ENCODE measurements at regions not wholly inside any gene's neighbourhood (a gene's known extent, or its start where the extent isn't known, plus 50 kb on each side); places are given as distances from the start of the nearest gene placed in this dataset.

DNA sequence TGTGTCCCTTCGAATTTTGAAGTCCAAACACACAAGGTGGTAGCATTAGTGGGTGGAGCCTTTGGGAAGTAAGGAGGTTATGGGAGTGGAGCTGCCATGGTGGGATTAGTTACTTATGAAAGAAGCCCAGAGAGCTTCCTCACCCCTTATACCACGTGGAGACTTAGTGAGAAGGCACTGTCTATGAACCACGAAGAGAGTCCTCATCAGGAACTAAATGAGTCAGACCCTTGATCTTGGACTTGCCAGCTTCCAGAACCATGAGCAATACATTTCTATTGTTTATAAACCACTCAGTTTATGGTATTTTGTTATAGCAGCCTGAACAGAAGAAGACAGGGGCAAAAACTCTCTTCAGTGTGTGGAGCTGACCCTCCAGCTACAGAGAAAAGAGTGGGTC, 259.3 kb upstream of the AJAP1 start:
- no peak for DNase-seq
- no peaks in the 10 kb centered on the region for H3K36me3 ChIP-seq (replicated peaks; ENCODE audit: control insufficient read depth, insufficient read depth, low read length)
- H3K27me3 ChIP-seq (ENCODE audit: control insufficient read depth, insufficient read depth, low read length), result no peaks in the 10 kb centered on the region; the same call in 1 of the 2 replicates
- H3K4me3 ChIP-seq (ENCODE audit: insufficient read depth, low read depth, low read length), result no peak overlapping the region

DNA sequence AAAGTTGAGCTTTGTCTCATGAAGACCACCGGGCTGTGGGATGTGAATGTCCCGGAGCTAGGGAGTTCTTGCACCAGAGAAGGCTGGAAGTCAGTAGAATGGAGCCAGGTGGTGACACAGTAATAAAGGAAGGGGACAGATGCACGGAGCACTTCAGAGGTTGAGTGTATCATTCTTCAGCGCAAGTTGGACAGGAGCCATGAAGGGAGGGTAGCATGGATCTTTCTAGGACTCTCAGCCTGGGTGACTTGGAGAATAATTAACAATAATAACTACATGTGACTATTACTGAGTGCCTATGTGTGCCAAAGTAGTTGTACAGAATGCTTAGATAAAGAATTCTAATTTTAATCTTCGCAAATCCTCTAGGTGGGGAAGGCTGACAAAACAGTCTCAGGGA, 258.7 kb upstream of the AJAP1 start:
- DNase-seq, result no peak
- no peaks in the 10 kb centered on the region; the same call in 1 of the 2 replicates for H3K27me3 ChIP-seq (ENCODE audit: control insufficient read depth, insufficient read depth, low read length)
- H3K4me3 ChIP-seq (ENCODE audit: insufficient read depth, low read depth, low read length), result no peak overlapping the region
- no peaks in the 10 kb centered on the region for H3K36me3 ChIP-seq (replicated peaks; ENCODE audit: control insufficient read depth, insufficient read depth, low read length)

DNA sequence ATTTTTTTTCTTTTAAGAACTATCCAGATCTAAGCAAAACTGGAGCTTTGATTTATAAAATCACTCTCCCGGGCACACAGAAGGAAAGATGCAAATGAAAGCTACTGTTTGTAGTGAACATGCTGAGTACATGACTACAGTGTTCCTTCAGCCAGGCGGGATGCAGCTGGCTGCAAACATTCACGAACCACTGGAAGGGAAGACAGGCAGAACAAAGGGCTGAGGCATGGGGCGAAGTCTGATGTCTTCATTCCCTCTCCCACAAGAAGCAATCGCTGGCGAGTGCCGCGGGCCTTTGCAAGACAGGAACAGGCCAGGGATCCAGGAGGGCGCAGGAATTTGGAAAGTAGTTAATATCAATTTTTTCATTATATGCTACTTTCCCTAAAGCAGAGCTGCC, 257.9 kb upstream of the AJAP1 start:
- Histone ChIP-seq H3K4me3 (ENCODE audit: insufficient read depth, low read depth, low read length) (no peak overlapping the region), H3K27me3 (ENCODE audit: control insufficient read depth, insufficient read depth, low read length) (no peaks in the 10 kb centered on the region; the same call in 1 of the 2 replicates), H3K36me3 (replicated peaks; ENCODE audit: control insufficient read depth, insufficient read depth, low read length) (no peaks in the 10 kb centered on the region)
- peak; percentile 62 for DNase-seq

DNA sequence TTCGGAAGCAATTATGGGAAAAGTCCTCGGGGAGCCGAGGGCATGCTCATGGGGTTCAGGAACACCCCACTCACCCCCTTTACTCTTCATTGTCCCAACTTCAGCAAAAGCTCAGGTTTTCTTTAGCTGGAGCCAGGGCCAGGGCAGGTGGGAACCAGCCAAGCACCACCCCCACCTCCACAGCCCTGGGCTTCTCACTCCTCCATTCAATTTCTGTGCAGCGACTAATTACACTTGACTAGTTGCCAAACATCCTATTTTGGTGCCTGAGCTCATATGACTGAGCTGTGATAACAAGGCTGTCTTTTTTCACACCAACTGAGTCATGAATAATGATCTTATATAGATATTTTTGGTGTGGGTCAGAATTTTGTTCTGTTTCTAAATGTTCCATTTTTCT, 257.2 kb upstream of the AJAP1 start:
- no peaks in the 10 kb centered on the region for H3K36me3 ChIP-seq (replicated peaks; ENCODE audit: control insufficient read depth, insufficient read depth, low read length)
- no peak for DNase-seq
- H3K27me3 ChIP-seq (ENCODE audit: control insufficient read depth, insufficient read depth, low read length), result no peaks in the 10 kb centered on the region; the same call in 1 of the 2 replicates
- H3K4me3 ChIP-seq (ENCODE audit: insufficient read depth, low read depth, low read length), result no peak overlapping the region

DNA sequence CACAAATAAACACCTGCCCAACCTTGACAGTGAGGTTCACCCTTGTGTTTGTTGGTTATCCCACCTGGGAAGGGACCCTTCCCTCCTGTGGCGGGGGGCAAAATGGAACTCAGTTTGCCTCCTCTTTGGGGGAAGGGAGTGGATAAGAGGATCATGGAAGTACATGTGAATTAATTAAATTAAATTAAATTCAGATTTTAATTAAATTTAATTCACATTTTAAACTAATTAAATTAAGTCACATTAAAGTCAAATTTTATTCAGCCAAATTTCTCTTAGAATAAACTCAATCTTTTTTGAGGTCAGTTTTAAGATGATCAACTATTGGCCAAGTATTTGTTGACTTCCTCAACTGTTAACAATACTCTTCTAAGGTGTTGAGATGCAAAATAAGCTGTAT, 252.4 kb upstream of the AJAP1 start:
- H3K27me3 ChIP-seq (ENCODE audit: control insufficient read depth, insufficient read depth, low read length), result no peaks in the 10 kb centered on the region; the same call in 1 of the 2 replicates
- H3K36me3 ChIP-seq (replicated peaks; ENCODE audit: control insufficient read depth, insufficient read depth, low read length), result no peaks in the 10 kb centered on the region
- no peak overlapping the region for H3K4me3 ChIP-seq (ENCODE audit: insufficient read depth, low read depth, low read length)
- no peak for DNase-seq

DNA sequence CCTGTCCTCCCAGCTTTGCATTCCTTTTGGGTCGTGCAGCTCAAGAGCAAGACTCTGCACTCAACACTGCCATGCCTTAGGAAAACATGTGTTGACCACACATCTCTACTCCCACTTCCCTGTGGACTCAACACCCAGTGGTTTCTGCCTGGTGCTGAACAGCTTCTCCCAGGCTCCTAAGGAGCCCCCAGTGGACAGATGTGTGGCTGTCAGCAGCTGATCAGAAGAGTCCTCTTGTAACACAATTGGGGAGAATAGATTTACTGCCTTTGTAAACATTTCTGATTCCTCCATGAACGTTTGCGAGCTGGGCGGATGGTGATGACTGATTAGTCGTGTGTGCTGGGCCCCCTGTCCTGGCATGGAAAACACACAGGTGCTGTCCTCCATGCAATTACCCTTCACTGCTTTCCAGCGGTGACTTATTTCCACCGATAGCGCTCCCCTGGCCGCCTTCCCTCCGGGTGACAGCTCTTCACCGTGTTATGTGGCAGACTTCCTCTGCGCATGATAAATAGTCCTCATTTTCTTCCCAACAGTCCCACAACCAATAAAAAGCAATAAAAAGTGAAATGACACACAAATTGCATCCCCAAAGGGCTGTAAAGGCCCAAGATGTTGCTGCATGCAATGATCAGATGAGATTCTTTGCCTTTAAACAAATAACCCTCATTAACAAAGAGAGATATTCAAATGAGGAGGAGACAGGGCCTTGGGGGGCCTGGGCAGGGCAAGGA, 249.4 kb upstream of the AJAP1 start:
- Histone ChIP-seq H3K36me3 (replicated peaks; ENCODE audit: control insufficient read depth, insufficient read depth, low read length) (no peaks in the 10 kb centered on the region), H3K4me3 (ENCODE audit: insufficient read depth, low read depth, low read length) (no peak overlapping the region), H3K27me3 (ENCODE audit: control insufficient read depth, insufficient read depth, low read length) (no peaks in the 10 kb centered on the region)
- DNase-seq, result no peak

DNA sequence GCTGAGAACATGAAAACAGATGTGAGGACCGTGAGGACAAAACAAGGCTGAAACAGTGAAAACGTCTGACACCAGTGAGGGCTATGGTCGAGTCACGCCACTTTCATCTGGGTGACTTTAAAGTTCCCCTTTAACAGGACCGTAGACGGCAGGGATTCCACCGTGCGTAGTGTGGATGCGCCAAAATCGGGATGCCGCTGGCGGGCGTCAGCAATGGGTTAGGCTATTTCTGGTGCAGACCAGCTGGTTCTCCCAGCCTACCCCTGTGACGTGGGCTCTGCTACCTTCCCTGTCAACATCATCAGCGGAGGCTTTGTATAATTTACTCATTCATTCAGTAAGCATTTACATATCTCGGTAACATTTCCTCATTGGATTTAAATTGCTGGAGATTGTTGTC, 246.6 kb upstream of the AJAP1 start:
- Histone ChIP-seq H3K36me3 (replicated peaks; ENCODE audit: control insufficient read depth, insufficient read depth, low read length) (no peaks in the 10 kb centered on the region), H3K27me3 (ENCODE audit: control insufficient read depth, insufficient read depth, low read length) (no peaks in the 10 kb centered on the region), H3K4me3 (ENCODE audit: insufficient read depth, low read depth, low read length) (no peak overlapping the region)
- no peak for DNase-seq

DNA sequence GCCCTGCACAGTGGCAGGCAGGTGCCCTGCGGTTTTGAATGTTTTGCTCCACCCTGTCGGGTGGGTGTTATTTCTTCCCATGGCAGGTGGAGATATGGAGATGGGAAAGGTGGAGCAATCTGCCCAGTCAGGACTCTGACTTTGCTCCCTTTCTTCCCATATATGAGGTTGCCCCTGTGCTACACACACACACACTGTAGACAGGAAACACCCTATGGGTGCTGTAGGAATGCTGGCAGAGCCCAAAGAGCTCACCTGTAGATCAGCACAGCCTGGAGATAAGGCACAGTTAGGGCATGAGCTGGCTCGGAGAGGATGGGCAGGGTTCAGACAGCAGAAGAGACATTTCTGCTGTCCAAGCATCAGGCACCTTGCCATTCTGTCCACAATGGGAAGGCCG, 246.0 kb upstream of the AJAP1 start:
- Histone ChIP-seq H3K36me3 (replicated peaks; ENCODE audit: control insufficient read depth, insufficient read depth, low read length) (no peaks in the 10 kb centered on the region), H3K4me3 (ENCODE audit: insufficient read depth, low read depth, low read length) (no peak overlapping the region), H3K27me3 (ENCODE audit: control insufficient read depth, insufficient read depth, low read length) (no peaks in the 10 kb centered on the region)
- DNase-seq, result no peak

DNA sequence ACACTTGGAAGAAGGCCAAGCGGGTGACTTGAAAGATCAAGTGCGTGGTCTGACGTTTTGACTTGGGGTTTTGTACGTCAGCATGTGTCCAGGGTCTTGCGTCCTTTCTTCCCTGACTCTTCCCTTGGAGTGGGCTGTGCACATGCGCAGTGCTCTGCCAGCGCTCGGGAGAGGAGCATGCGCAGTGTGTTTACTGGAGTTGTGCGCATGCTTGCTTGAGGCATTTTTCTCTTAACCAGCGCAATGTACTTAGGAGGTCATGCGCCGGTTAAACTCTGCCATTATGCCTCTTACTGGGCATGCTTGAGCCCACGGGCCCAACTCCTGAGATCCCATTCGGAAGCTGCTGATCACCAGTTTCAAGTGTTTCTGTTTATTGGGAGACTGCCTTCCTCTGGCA, 242.5 kb upstream of the AJAP1 start:
- no peak for DNase-seq
- Histone ChIP-seq H3K36me3 (replicated peaks; ENCODE audit: control insufficient read depth, insufficient read depth, low read length) (no peaks in the 10 kb centered on the region), H3K27me3 (ENCODE audit: control insufficient read depth, insufficient read depth, low read length) (no peaks in the 10 kb centered on the region), H3K4me3 (ENCODE audit: insufficient read depth, low read depth, low read length) (no peak overlapping the region)

DNA sequence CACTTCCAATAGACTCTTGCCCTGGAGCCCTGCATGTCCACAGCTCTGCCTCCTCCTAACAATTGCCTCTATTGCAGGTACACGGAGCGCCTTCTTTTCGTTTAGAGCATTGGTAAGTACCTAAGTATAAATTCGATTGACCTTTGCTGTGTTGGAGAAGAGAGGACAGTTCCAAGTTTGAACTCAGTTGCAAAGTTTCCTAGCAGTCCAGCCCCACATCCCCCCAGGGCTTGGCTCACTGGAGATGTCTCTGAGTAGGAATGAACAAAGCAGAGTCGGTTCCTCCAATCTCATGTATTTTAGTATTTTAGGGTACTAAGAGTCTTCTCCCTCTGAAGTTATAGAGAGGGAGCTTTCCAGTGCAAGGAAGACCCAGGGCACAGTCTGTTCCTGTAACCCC, 238.9 kb upstream of the AJAP1 start:
- no peak overlapping the region for H3K4me3 ChIP-seq (ENCODE audit: insufficient read depth, low read depth, low read length)
- H3K27me3 ChIP-seq (ENCODE audit: control insufficient read depth, insufficient read depth, low read length), result no peaks in the 10 kb centered on the region
- H3K36me3 ChIP-seq (replicated peaks; ENCODE audit: control insufficient read depth, insufficient read depth, low read length), result no peaks in the 10 kb centered on the region
- DNase-seq, result no peak

DNA sequence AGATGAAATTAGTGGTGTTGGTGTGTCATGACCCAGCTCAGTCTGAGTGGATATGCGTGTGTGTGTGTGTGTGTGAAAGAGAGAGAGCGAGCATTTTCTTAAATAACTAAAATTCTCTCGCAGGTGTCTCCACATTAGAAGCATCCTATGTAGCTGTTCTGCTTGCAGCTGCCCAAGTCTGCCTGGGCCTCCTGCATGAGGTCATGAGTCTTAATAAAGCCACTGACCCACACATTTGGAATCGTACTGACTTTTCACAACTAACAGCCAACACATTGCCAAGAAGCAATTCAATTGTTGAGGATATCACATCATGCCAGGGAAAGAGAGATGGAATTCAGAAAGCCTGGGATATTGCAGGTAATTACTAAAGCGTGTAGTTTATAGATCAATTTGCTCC, 238.2 kb upstream of the AJAP1 start:
- no peak for DNase-seq
- Histone ChIP-seq H3K27me3 (ENCODE audit: control insufficient read depth, insufficient read depth, low read length) (no peaks in the 10 kb centered on the region), H3K36me3 (replicated peaks; ENCODE audit: control insufficient read depth, insufficient read depth, low read length) (no peaks in the 10 kb centered on the region), H3K4me3 (ENCODE audit: insufficient read depth, low read depth, low read length) (no peak overlapping the region)

DNA sequence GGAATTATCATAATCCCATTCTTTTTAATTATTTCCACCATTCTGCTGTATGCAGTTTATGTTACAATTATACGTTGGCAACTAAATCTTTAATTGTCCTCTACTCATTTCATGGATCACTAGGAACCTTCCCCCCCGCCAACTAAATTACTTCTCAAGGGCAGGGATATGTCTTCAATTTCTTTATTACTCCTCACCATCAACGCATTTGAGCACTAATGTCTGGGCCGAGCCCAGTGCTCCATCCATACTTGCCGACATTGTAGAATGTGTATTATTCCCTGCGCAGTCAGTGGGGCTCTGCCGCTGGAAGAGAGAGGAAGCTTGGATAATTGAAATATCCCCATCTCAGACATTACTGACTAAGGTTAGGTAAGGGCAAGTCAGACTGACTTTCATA, 236.4 kb upstream of the AJAP1 start:
- Histone ChIP-seq H3K4me3 (ENCODE audit: insufficient read depth, low read depth, low read length) (no peak overlapping the region), H3K36me3 (replicated peaks; ENCODE audit: control insufficient read depth, insufficient read depth, low read length) (no peaks in the 10 kb centered on the region), H3K27me3 (ENCODE audit: control insufficient read depth, insufficient read depth, low read length) (no peaks in the 10 kb centered on the region)
- DNase-seq, result no peak

DNA sequence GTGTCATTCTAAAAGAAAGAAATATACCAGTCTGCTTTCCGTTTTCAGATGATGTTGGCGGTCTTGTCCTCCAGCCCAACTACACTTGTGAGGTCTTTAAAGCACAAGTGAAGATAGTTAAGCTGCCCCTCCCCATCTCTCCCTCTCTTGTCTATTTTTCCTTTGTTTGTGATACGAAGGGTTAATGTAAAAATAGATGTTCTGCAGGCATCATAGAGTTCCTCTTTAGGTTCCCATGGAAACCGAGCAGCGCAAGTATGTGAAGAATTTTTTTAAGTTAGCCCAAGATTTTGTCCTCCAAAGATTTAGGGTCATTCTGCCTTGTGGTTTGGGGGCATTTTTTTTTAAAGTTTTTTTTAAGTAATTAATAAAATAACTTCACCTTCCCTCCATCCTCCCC, 232.4 kb upstream of the AJAP1 start:
- Histone ChIP-seq H3K27me3 (ENCODE audit: control insufficient read depth, insufficient read depth, low read length) (no peaks in the 10 kb centered on the region), H3K36me3 (replicated peaks; ENCODE audit: control insufficient read depth, insufficient read depth, low read length) (no peaks in the 10 kb centered on the region), H3K4me3 (ENCODE audit: insufficient read depth, low read depth, low read length) (no peak overlapping the region)
- DNase-seq, result no peak

DNA sequence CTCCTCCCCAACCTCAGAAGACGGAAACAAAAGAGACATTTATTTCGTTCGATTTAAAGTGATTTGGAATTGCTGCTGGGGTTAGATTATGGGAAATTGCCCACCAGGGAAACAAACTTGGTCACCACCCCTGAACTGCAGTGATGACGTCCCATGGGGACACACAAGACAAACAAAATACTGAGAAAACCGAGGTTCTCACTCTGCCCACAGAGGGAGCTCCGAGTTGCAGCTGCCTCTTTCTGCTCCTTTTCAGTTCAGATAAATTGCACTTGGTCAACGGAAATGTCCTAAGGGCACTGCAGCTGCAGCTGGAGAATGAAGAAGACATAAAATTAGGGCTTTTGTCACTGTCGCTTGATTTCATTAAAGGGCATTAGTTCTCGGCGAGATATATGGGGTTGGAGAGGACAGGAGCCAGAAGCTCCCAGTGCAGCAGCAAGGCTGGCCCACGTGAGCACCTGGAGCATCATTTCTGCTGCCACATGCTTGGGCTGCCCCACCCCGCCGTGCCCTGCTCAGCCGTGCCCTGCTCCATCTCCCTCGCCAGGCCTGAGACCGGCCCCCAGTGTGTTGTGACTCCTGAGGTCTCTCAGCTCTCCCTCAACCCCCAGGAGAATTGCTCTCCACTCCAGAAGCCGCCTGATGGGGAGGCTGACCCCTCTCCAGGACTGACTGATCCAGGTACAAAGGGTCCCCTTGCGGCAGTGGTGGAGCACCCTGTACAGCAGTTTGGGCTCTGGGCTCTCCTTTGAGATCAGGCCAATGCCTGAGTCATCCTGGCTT, 231.7 kb upstream of the AJAP1 start:
- no peaks in the 10 kb centered on the region for H3K27me3 ChIP-seq (ENCODE audit: control insufficient read depth, insufficient read depth, low read length)
- H3K4me3 ChIP-seq (ENCODE audit: insufficient read depth, low read depth, low read length), result no peak overlapping the region
- DNase-seq, result peak; percentile 71
- no peaks in the 10 kb centered on the region for H3K36me3 ChIP-seq (replicated peaks; ENCODE audit: control insufficient read depth, insufficient read depth, low read length)

DNA sequence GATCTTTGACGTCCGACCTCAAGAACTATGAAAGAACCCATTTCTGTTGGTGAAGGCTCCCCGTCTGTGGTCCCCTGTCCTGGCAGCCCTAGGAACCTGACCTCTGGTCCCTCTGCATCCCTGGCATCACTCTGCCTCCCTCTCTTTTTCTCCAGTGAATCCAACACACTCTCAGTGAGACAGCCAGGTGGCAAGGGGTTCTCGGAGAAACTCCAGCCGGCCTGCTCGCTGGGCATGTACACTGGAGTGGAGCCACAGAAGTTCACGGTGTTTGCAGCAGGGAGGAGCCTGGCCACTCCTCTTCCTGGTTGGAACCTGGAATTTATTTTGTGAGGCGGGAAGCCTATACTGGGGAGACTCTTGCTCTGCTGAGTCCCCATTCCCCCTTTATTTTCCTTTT, 230.2 kb upstream of the AJAP1 start:
- DNase-seq, result no peak
- Histone ChIP-seq H3K4me3 (ENCODE audit: insufficient read depth, low read depth, low read length) (no peak overlapping the region), H3K36me3 (replicated peaks; ENCODE audit: control insufficient read depth, insufficient read depth, low read length) (no peaks in the 10 kb centered on the region), H3K27me3 (ENCODE audit: control insufficient read depth, insufficient read depth, low read length) (no peaks in the 10 kb centered on the region)
